ENCODE measurements at regions not wholly inside any gene's neighbourhood (a gene's known extent, or its start where the extent isn't known, plus 50 kb on each side); places are given as distances from the start of the nearest gene placed in this dataset.

GRCh38 chr12:127106697-127107096 lies 1160.3 kb upstream of the TMEM132C start:
- Histone ChIP-seq H3K4me2 (ENCODE audit: low read depth, low read length, poor library complexity, severe bottlenecking) (no peak overlapping the region), H3K27me3 (ENCODE audit: low read length) (no peaks in the 10 kb centered on the region), H3K9me2 (replicated peaks; ENCODE audit: insufficient read depth, low read length) (no peaks in the 10 kb centered on the region), H3F3A (ENCODE audit: insufficient read depth) (no peaks in the 10 kb centered on the region), H3K4me3 (ENCODE audit: insufficient read depth, low read length, poor library complexity, severe bottlenecking) (no peak overlapping the region), H4K20me1 (ENCODE audit: low read depth, low read length) (no peaks in the 10 kb centered on the region), H3K79me2 (ENCODE audit: insufficient read depth, low read length) (no peaks in the 10 kb centered on the region), H3K9me3 (ENCODE audit: insufficient read depth, low read length) (no peaks in the 10 kb centered on the region), H3K27ac (ENCODE audit: low read depth, low read length) (no peak overlapping the region), H3K9ac (ENCODE audit: low read length) (no peak overlapping the region), H3K36me3 (ENCODE audit: low read length) (no peaks in the 10 kb centered on the region), H2AFZ (ENCODE audit: low read depth, low read length, severe bottlenecking) (no peak overlapping the region)
- TF ChIP-seq, protein P1, sequence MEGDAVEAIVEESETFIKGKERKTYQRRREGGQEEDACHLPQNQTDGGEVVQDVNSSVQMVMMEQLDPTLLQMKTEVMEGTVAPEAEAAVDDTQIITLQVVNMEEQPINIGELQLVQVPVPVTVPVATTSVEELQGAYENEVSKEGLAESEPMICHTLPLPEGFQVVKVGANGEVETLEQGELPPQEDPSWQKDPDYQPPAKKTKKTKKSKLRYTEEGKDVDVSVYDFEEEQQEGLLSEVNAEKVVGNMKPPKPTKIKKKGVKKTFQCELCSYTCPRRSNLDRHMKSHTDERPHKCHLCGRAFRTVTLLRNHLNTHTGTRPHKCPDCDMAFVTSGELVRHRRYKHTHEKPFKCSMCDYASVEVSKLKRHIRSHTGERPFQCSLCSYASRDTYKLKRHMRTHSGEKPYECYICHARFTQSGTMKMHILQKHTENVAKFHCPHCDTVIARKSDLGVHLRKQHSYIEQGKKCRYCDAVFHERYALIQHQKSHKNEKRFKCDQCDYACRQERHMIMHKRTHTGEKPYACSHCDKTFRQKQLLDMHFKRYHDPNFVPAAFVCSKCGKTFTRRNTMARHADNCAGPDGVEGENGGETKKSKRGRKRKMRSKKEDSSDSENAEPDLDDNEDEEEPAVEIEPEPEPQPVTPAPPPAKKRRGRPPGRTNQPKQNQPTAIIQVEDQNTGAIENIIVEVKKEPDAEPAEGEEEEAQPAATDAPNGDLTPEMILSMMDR (IDR thresholded peaks at IDR 0.05; ENCODE audit: insufficient read depth, low read length, poor library complexity, severe bottlenecking) = no peak
- TF ChIP-seq EZH2phosphoT487 (conservative IDR thresholded peaks at IDR 0.05; ENCODE audit: low read length) = no peak

GRCh38 chr12:127107744-127108143 lies 1159.2 kb upstream of the TMEM132C start:
- Histone ChIP-seq H3K79me2 (ENCODE audit: insufficient read depth, low read length) (no peaks in the 10 kb centered on the region), H3K9me3 (ENCODE audit: insufficient read depth, low read length) (no peaks in the 10 kb centered on the region), H3K4me2 (ENCODE audit: low read depth, low read length, poor library complexity, severe bottlenecking) (no peak overlapping the region), H2AFZ (ENCODE audit: low read depth, low read length, severe bottlenecking) (no peak overlapping the region), H3F3A (ENCODE audit: insufficient read depth) (no peaks in the 10 kb centered on the region), H3K9me2 (replicated peaks; ENCODE audit: insufficient read depth, low read length) (no peaks in the 10 kb centered on the region), H3K27ac (ENCODE audit: low read depth, low read length) (no peak overlapping the region), H3K9ac (ENCODE audit: low read length) (no peak overlapping the region), H3K27me3 (ENCODE audit: low read length) (no peaks in the 10 kb centered on the region), H3K4me3 (ENCODE audit: insufficient read depth, low read length, poor library complexity, severe bottlenecking) (no peak overlapping the region), H4K20me1 (ENCODE audit: low read depth, low read length) (no peaks in the 10 kb centered on the region), H3K36me3 (ENCODE audit: low read length) (no peaks in the 10 kb centered on the region)
- TF ChIP-seq, protein P1 (IDR thresholded peaks at IDR 0.05; ENCODE audit: insufficient read depth, low read length, poor library complexity, severe bottlenecking) = no peak
- TF ChIP-seq EZH2phosphoT487 (conservative IDR thresholded peaks at IDR 0.05; ENCODE audit: low read length) = no peak

- no peaks in the 10 kb centered on the region for H3K9me2 ChIP-seq (replicated peaks; ENCODE audit: insufficient read depth, low read length)
- H3K4me3 ChIP-seq (ENCODE audit: insufficient read depth, low read length, poor library complexity, severe bottlenecking) = no peak overlapping the region
- no peaks in the 10 kb centered on the region for H3K27me3 ChIP-seq (ENCODE audit: low read length)
- H3K9me3 ChIP-seq (ENCODE audit: insufficient read depth, low read length) = no peaks in the 10 kb centered on the region
- H3K36me3 ChIP-seq (ENCODE audit: low read length) = no peaks in the 10 kb centered on the region
- H3F3A ChIP-seq (ENCODE audit: insufficient read depth) = no peaks in the 10 kb centered on the region
- no peaks in the 10 kb centered on the region for H4K20me1 ChIP-seq (ENCODE audit: low read depth, low read length)
- H2AFZ ChIP-seq (ENCODE audit: low read depth, low read length, severe bottlenecking) = no peak overlapping the region
- TF ChIP-seq EZH2phosphoT487 (conservative IDR thresholded peaks at IDR 0.05; ENCODE audit: low read length) = no peak
- TF ChIP-seq, protein P1 (IDR thresholded peaks at IDR 0.05; ENCODE audit: insufficient read depth, low read length, poor library complexity, severe bottlenecking) = peak; percentile 48
- no peak overlapping the region for H3K4me2 ChIP-seq (ENCODE audit: low read depth, low read length, poor library complexity, severe bottlenecking)
- H3K79me2 ChIP-seq (ENCODE audit: insufficient read depth, low read length) = no peaks in the 10 kb centered on the region
- H3K9ac ChIP-seq (ENCODE audit: low read length) = no peak overlapping the region
- H3K27ac ChIP-seq (ENCODE audit: low read depth, low read length) = no peak overlapping the region
Measured at GRCh38 chr12:127108360-127109215, 1158.4 kb upstream of the TMEM132C start.
